ENCODE measurements at regions not wholly inside any gene's neighbourhood (a gene's known extent, or its start where the extent isn't known, plus 50 kb on each side); places are given as distances from the start of the nearest gene placed in this dataset.

DNA sequence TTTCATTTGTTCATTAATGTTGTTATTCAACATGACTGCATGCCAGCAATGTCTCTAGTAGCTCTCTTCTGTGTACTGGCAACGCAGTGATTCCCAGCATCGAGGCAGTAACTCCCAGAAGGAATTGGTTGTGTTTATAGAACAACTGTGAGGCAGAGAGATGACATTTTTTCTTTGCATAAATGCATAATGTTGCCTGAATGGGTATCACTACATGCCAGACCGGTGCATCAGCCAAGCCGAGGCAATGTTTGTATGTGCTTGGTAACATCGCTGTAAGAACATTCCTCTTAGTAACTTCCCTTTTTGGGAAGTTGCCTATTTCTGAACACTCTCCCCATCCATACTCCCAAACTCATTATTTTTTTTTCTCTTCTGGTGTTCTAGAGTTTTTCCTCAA lies 182.9 kb downstream of the HTR7 start:
- DNase-seq (ENCODE audit: low spot score) = no peak

DNA sequence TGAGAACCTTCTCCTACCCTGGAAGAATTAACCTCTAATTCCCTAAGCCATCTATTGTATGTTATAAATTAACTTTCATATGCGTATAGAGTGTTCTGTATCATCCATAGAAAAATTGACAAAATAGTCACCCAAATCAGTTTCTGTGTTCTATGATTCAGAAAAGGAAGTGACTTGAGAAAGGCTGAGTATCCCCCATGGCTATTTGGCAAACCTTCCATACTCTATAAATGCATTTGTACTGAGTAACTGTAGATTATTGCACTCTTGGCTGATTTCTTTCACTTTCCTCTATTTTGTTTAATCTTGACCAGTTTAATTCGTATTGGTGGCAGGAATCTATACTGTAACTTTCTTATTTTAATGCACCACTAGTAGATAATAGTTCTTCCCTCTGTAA lies 182.2 kb downstream of the HTR7 start:
- DNase-seq (ENCODE audit: low spot score) = no peak
